ENCODE measurements at regions not wholly inside any gene's neighbourhood (a gene's known extent, or its start where the extent isn't known, plus 50 kb on each side); places are given as distances from the start of the nearest gene placed in this dataset.
A peak's percentile ranks its signal among the peaks of the same experiment; 100 is the strongest.

DNA sequence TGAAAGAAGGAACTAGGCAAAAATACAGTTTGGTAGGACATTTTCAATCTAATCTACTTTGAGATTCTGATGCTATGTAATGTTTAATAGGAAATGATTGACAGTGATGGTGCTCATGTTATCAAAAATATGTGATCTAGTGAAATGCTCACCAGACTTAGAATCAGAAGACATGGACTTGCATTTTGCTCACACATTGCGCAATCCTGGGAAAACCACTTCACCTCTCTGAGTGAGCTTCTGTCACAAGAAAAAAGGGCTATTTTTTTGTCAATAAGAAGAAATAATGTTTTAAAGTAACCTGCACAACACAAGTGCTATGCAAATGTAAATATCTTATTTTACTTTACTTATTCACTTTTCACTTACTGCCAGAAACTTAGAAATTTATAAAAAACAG lies 380.9 kb upstream of the HTR2A start:
- FAIRE-seq (no peak), DNase-seq (ENCODE audit: low spot score) (no peak)

GRCh38 chr13:47268270-47268669 lies 371.4 kb upstream of the HTR2A start:
- FAIRE-seq (no peak), DNase-seq (ENCODE audit: low spot score) (no peak)

- FAIRE-seq (no peak), DNase-seq (ENCODE audit: low spot score) (no peak)
Observed at GRCh38 chr13:47258384-47258783, 361.5 kb upstream of the HTR2A start.

GRCh38 chr13:47256618-47257017 lies 359.8 kb upstream of the HTR2A start:
- no peak for FAIRE-seq
- no peak for DNase-seq (ENCODE audit: low spot score)

DNA sequence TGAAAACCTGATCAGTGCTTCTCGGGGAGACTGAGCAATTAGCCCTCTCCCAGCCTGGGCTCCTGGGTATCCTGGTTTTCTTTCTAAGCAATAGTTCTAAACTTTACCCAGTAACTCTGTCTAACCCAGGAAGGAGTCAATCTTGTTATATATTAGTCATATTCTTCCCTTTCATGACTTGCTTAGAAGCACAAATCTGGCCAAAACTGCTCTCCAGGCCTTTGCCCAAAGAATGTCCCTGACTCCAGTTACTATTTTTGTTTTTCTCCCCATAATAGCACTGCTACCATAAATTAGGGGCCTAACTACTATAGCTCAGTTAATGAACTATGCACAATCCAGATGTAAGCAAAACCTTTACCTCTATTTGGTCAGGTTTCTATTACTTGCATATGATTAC lies 355.8 kb upstream of the HTR2A start:
- FAIRE-seq (no peak), DNase-seq (ENCODE audit: low spot score) (no peak)

DNA sequence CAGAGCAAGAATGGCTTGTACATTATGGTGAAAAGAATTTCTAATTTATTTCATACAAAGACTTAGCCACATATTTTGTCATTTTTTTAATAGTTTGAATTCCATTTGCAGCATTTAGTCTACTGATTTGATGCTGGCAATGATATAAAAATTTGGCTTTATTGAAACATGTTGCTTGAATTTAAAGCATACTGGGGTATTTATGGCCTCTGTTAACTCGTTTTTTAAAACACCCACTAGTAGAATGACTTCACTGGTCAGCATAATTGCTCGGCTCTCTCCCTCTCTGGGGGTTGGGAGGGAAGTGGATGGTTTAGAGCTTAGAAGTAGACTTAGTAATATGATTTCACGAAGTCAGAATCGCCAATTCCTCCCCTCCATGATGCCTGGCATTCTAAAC lies 354.9 kb upstream of the HTR2A start:
- FAIRE-seq (no peak), DNase-seq (ENCODE audit: low spot score) (no peak)

DNA sequence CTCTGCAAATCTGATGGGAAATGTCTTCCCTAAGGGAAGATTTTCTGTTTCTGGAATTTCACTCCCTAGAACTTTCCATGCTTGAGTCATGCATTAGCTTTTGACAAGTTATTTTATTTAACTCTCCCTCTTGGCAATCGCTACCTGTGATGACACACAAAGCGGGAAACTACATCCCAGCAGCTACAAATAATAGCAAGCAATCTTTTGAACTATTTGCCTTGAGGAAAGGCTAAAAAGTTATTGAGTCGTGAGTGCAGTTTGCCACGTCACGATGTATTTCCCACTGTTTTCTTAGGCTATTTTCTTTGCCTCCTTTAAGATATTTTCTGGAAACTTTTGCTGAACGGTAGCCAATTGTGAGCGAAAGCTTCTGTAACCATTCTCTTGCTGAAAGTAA lies 353.3 kb upstream of the HTR2A start:
- no peak for FAIRE-seq
- no peak for DNase-seq (ENCODE audit: low spot score)

- FAIRE-seq (no peak), DNase-seq (ENCODE audit: low spot score) (no peak)
Observed at GRCh38 chr13:47249266-47249665, 352.4 kb upstream of the HTR2A start.

DNA sequence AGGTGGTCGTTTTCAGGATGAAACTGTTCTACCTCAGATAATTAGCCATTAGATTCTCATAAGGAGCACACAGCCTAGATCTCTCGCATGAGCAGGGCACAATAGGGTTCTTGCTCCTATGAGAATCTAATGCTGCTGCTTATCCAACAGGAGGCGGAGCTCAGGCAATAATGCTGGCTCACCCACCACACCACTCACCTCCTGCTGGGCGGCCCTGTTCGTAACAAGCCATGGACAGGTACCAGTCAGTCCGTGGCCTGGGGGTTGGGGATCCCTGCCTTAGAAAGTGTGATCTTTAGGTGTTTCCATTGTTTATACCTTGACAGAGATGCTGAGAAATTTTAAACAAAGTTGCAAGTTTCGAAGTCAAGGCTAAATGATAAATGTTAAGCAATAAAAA lies 344.6 kb upstream of the HTR2A start:
- FAIRE-seq (no peak), DNase-seq (ENCODE audit: low spot score) (no peak)

- no peak for DNase-seq (ENCODE audit: low spot score)
- no peak for FAIRE-seq
Observed at GRCh38 chr13:47239025-47239424, 342.2 kb upstream of the HTR2A start.

DNA sequence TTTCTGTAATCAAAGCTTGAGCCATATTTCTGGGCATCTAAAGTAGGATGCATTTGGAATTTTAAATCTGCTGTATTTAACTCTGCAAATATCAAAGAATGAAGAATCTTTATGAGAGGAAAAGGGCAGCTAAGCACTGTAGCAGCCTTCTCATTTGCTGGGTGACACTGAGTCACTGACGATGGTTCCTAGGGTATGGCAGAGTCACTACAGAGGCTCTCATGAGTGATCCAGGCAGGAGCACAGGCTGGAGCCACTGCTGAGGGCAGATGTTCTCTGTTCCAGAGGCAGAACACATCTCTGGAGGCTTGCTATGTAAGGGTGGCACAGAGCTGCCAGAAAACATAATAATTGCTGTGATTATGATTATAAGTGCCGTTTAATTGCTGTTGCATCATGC lies 340.7 kb upstream of the HTR2A start:
- no peak for FAIRE-seq

GRCh38 chr13:47233734-47234133 lies 336.9 kb upstream of the HTR2A start:
- FAIRE-seq: no peak
- DNase-seq (ENCODE audit: low spot score): no peak

More for the DNA sequence above, 340.7 kb upstream of the HTR2A start:
- no peak for DNase-seq (ENCODE audit: low spot score)

DNA sequence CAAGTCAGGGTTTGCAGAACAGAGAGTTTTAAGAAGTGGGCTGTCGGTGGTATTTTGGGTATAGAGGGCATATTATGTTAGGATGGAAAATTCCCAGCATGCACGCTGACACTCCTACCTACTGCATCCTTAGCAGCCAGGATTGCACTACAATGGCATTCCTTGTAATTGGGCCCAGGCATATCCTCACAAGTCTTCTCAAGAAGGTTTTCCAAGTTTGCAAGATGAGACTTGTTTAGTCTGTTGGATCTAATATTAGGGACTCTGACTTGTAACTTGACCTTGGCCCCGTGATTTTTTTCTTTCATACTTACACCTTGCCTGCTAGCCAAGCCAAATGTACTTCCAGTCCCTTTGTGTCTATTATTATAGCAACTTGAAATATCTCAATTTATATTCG lies 335.7 kb upstream of the HTR2A start:
- FAIRE-seq: no peak
- no peak for DNase-seq (ENCODE audit: low spot score)

GRCh38 chr13:47230155-47230554 lies 333.3 kb upstream of the HTR2A start:
- no peak for DNase-seq (ENCODE audit: low spot score)
- no peak for FAIRE-seq

- DNase-seq (ENCODE audit: low spot score) (no peak), FAIRE-seq (no peak)
Observed at GRCh38 chr13:47226516-47226915, 329.7 kb upstream of the HTR2A start.

DNA sequence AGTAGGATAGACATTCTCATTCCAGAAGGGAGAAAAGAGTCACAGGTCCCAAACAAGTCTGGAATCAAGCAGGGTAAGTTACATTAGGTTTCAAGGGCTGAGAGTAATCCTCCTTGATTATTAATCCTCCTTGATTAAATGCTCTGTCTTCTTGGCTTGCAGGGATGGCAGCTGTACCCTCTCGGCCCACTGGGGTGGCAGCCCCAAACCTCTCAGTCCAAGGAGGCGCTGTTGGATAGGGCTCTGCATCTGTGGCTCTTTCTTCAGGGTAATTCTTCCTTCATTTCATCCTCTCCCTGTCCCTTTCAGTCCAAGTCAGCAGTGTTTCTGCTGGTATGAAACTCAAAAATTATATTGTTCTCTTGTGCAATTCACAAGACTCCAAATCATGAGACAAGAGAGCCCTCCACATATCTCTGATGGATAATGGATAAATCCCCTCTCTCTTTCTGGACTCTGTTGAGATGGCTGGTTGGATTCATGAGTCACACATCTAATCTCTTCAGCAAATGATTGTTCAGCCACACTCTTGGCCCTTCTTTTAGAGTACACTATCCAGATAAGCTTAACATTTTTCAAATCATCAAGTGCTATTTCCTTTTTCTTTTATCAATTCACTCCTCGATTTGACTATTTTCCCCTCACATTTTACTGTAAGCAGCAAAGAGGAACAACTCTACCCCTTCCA lies 323.7 kb upstream of the HTR2A start:
- FAIRE-seq (no peak), DNase-seq (ENCODE audit: low spot score) (no peak)

DNA sequence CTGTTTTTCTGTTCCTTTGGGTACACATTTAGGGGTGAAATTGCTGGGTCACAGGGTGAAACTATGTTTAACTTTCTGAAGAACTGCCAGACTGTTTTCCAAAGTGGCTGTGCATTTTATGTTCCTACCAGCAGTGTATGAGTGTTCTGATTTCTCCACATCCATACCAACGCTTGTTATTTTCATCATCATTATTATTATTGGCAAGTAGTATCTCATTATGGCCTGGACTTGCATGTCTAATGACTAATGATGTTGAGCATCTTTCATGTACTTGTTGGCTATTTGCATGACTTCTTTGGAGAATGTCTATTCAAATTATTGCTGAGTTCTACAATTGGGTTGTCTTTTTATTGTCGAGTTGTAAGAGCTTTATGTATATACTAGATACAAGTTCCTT lies 321.8 kb upstream of the HTR2A start:
- FAIRE-seq: no peak
- DNase-seq (ENCODE audit: low spot score): no peak

GRCh38 chr13:47216176-47216822 lies 319.4 kb upstream of the HTR2A start:
- FAIRE-seq: no peak
- peak; percentile 5 for DNase-seq (ENCODE audit: low spot score)

DNA sequence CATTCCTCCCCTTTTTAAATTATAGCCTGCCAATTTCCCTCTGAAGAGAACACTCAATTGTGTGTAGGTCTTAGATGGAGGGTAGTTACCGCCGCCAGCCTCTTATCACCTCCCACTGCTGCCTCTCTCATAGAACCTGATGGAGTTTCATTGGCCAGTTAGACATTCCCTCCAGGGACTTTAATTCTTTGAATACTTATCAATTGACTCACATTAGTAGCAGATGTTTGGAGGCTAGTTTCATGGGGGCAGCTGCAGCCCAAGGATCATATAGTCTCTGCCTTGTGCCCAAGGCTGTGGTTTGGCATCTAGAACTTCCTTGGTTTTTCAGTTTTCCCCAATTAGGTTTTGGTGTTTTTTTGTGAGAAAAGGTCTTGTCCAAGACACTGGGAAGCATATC lies 318.9 kb upstream of the HTR2A start:
- DNase-seq (ENCODE audit: low spot score): peak; percentile 71
- no peak for FAIRE-seq

- no peak for FAIRE-seq
- DNase-seq (ENCODE audit: low spot score): no peak
Observed at GRCh38 chr13:47213047-47213446, 316.2 kb upstream of the HTR2A start.

GRCh38 chr13:47211106-47211505 lies 314.3 kb upstream of the HTR2A start:
- FAIRE-seq: no peak
- DNase-seq (ENCODE audit: low spot score): peak; percentile 24

- DNase-seq (ENCODE audit: low spot score) (no peak), FAIRE-seq (no peak)
Observed at GRCh38 chr13:47206111-47206510, 309.3 kb upstream of the HTR2A start.

GRCh38 chr13:47190696-47191305 lies 293.9 kb upstream of the HTR2A start:
- FAIRE-seq: no peak
- DNase-seq (ENCODE audit: low spot score): no peak
